ENCODE measurements at regions not wholly inside any gene's neighbourhood (a gene's known extent, or its start where the extent isn't known, plus 50 kb on each side); places are given as distances from the start of the nearest gene placed in this dataset.

- Mint-ChIP-seq H3K9me3 (no peaks in the 10 kb centered on the region; the same call in 1 of the 2 replicates), H3K36me3 (no peaks in the 10 kb centered on the region), H3K4me3 (no peak overlapping the region), H3K27me3 (ENCODE audit: low read depth) (no peaks in the 10 kb centered on the region), H3K27ac (no peak overlapping the region), H3K4me1 (peaks cover 12% of the 10 kb centered on the region; the same call in 1 of the 2 replicates)
- ChIA-PET CTCF (no interaction called here), POLR2A (no interaction called here)
- ATAC-seq (no peak), DNase-seq (ENCODE audit: low spot score) (no peak)
- TF ChIP-seq GABPB1 (CRISPR knock-in tag; IDR thresholded peaks at IDR 0.05) (no peak), CBFB (CRISPR knock-in tag; IDR thresholded peaks at IDR 0.05; ENCODE audit: low read depth) (no peak), EMX1 (CRISPR knock-in tag; IDR thresholded peaks at IDR 0.05) (no peak), ATF1 (CRISPR knock-in tag; IDR thresholded peaks at IDR 0.05) (no peak), NFYB (CRISPR knock-in tag; conservative IDR thresholded peaks at IDR 0.05; ENCODE audit: low read depth) (no peak), CREM (CRISPR knock-in tag; IDR thresholded peaks at IDR 0.05) (no peak), OVOL2 (CRISPR knock-in tag; IDR thresholded peaks at IDR 0.05; ENCODE audit: borderline replicate concordance) (no peak), CREB1 (CRISPR knock-in tag; IDR thresholded peaks at IDR 0.05) (no peak), ERG (CRISPR knock-in tag; IDR thresholded peaks at IDR 0.05) (no peak), JUN (CRISPR knock-in tag; IDR thresholded peaks at IDR 0.05) (no peak), HMGA2 (CRISPR knock-in tag; IDR thresholded peaks at IDR 0.05) (no peak), ZSCAN18 (CRISPR knock-in tag; IDR thresholded peaks at IDR 0.05) (no peak), IRF1 (CRISPR knock-in tag; IDR thresholded peaks at IDR 0.05) (no peak), FOXJ3 (CRISPR knock-in tag; IDR thresholded peaks at IDR 0.05; ENCODE audit: borderline replicate concordance) (no peak), ETV6 (CRISPR knock-in tag; IDR thresholded peaks at IDR 0.05) (no peak)
These were observed 487.6 kb downstream of the ZWINT start for GRCh38 chr10:55873485-55873884.

- no peak for TF ChIP-seq EMX1 (CRISPR knock-in tag; IDR thresholded peaks at IDR 0.05)
- no peak for TF ChIP-seq ETV6 (CRISPR knock-in tag; IDR thresholded peaks at IDR 0.05)
- TF ChIP-seq ZNF138 (CRISPR knock-in tag; conservative IDR thresholded peaks at IDR 0.05) = no peak
- TF ChIP-seq TEAD4 (CRISPR knock-in tag; IDR thresholded peaks at IDR 0.05) = no peak
- TF ChIP-seq USF2 (CRISPR knock-in tag; IDR thresholded peaks at IDR 0.05) = no peak
- no peak for TF ChIP-seq ZNF263 (CRISPR knock-in tag; IDR thresholded peaks at IDR 0.05; ENCODE audit: low read depth)
- no peak for TF ChIP-seq ZNF671 (CRISPR knock-in tag; IDR thresholded peaks at IDR 0.05)
- TF ChIP-seq TEAD1 (CRISPR knock-in tag; IDR thresholded peaks at IDR 0.05) = no peak
- no peak for TF ChIP-seq ZSCAN18 (CRISPR knock-in tag; IDR thresholded peaks at IDR 0.05)
- no peak overlapping the region for H3K27ac Mint-ChIP-seq
- DNase-seq (ENCODE audit: low spot score) (no peak), ATAC-seq (no peak)
- POLR2A ChIA-PET = no interaction called here
- no peaks in the 10 kb centered on the region for H3K36me3 Mint-ChIP-seq
- H3K4me3 Mint-ChIP-seq = no peak overlapping the region
- CTCF ChIA-PET = no interaction called here
- no peaks in the 10 kb centered on the region for H3K27me3 Mint-ChIP-seq (ENCODE audit: low read depth)
- H3K4me1 Mint-ChIP-seq = peaks cover 17% of the 10 kb centered on the region
- no peaks in the 10 kb centered on the region; the same call in 1 of the 2 replicates for H3K9me3 Mint-ChIP-seq
These were observed 490.9 kb downstream of the ZWINT start for GRCh38 chr10:55870186-55870585.

Data from WTC11 (cell line).